Panc1 (cell line): ENCODE measurements at regions not wholly inside any gene's neighbourhood (a gene's known extent, or its start where the extent isn't known, plus 50 kb on each side); places are given as distances from the start of the nearest gene placed in this dataset.

ENCODE experiments used
- ATAC-seq: fragments of 200-7000 bp; cut with Tn5 transposase; 2 replicates; pipeline ENCODE4 v1.9.1; 2020; ENCODE audit warnings: mild to moderate bottlenecking, moderate library complexity
- BruUV-seq: library from RNA; stranded (reverse); fragments of 400-500 nt; replicated peaks from 2 replicates; lab custom pipeline; 2021; lab: Mats Ljungman, UMichigan
- CTCF ChIA-PET: fragments of 300-600 bp; sonication (Branson Sonifier 250); formaldehyde crosslinking; loops from one replicate; lab custom pipeline; 2022; ENCODE audit warnings: antibody characterized with exemption; lab: Charles Lee
- POLR2A ChIA-PET: fragments of 300-600 bp; sonication (Branson Sonifier 250); formaldehyde crosslinking; loops from one replicate; lab custom pipeline; 2022; ENCODE audit warnings: antibody characterized with exemption; lab: Charles Lee
- DNase-seq: peaks from one replicate; pipeline ENCODE4 v3.0.0-alpha.2; 2010; ENCODE audit warnings: low read depth, low spot score
- H3K27ac ChIP-seq: 2 replicates; pipeline ENCODE4 v1.5.1; 2011; ENCODE audit warnings: mild to moderate bottlenecking, low read length, inconsistent platforms
- H3K27me3 ChIP-seq: fragments of 200-500 bp; sonication (Bioruptor generic); 2 replicates; pipeline ENCODE4 v1.6.0; 2014; ENCODE audit warnings: low read length, inconsistent platforms; ENCODE audit not compliant: control insufficient read depth, insufficient read depth
- H3K36me3 ChIP-seq: fragments of 200-500 bp; sonication (Bioruptor generic); 2 replicates; pipeline ENCODE4 v1.5.1; 2014; ENCODE audit warnings: inconsistent platforms, mild to moderate bottlenecking, low read length, moderate library complexity; ENCODE audit not compliant: control insufficient read depth, insufficient read depth
- H3K4me1 ChIP-seq: 2 replicates; pipeline ENCODE4 v1.5.1; 2011; ENCODE audit warnings: inconsistent platforms, mild to moderate bottlenecking, low read length, moderate library complexity; ENCODE audit not compliant: control insufficient read depth, insufficient read depth
- H3K4me3 ChIP-seq, 2 experiments: 2 replicates each; pipeline ENCODE4 v1.5.1; 2011 to 2012; ENCODE audit warnings: low read depth in 2 of 2, low read length in 2 of 2, mild to moderate bottlenecking in 2 of 2, inconsistent platforms in 1 of 2, moderate library complexity in 1 of 2
- H3K9me3 ChIP-seq: fragments of 200-500 bp; sonication (Bioruptor generic); 2 replicates; pipeline ENCODE4 v1.5.1; 2014; ENCODE audit warnings: low read depth, mild to moderate bottlenecking, inconsistent platforms, low read length, moderate library complexity; ENCODE audit not compliant: control insufficient read depth, insufficient read depth
- POLR2AphosphoS5 ChIP-seq: IDR thresholded peaks from 2 replicates; pipeline ENCODE4 v1.6.1; 2012; ENCODE audit warnings: mild to moderate bottlenecking, low read depth, low read length, moderate library complexity
- SIN3A ChIP-seq: IDR thresholded peaks from 2 replicates; pipeline ENCODE4 v1.6.1; 2012; ENCODE audit warnings: low read depth, mild to moderate bottlenecking, low read length, moderate library complexity, borderline replicate concordance; ENCODE audit not compliant: insufficient read depth
- TCF7L2 ChIP-seq: IDR thresholded peaks from 2 replicates; pipeline ENCODE4 v1.6.1; 2011; ENCODE audit warnings: mild to moderate bottlenecking, low read depth, low read length, inconsistent platforms
- in situ Hi-C: cut with HindIII; loops from 2 replicates; pipeline ENCODE4 v1.10.0; 2016; ENCODE audit warnings: low sequenced_read_pairs, low pct_unique_long_range_greater_than_20kb
- intact Hi-C: fragments of 100-400 bp; cut with micrococcal nuclease; formaldehyde crosslinking; loops from one replicate; pipeline ENCODE4 v1.10.0; 2022; ENCODE audit not compliant: unreplicated experiment
- TF ChIP-seq, protein P1 (sequence below), 2 experiments: IDR thresholded peaks; 2 replicates each; pipeline ENCODE4 v1.6.1; 2011 to 2012; ENCODE audit warnings: low read depth in 2 of 2, control low read depth in 1 of 2, low read length in 1 of 2, mild to moderate bottlenecking in 1 of 2, moderate library complexity in 1 of 2; ENCODE audit not compliant: insufficient read depth in 1 of 2
- TF ChIP-seq, protein P2 (sequence below): fragments of 450-650 bp; IDR thresholded peaks from 2 replicates; pipeline ENCODE4 v1.5.1; 2017; ENCODE audit warnings: mild to moderate bottlenecking

DNA sequence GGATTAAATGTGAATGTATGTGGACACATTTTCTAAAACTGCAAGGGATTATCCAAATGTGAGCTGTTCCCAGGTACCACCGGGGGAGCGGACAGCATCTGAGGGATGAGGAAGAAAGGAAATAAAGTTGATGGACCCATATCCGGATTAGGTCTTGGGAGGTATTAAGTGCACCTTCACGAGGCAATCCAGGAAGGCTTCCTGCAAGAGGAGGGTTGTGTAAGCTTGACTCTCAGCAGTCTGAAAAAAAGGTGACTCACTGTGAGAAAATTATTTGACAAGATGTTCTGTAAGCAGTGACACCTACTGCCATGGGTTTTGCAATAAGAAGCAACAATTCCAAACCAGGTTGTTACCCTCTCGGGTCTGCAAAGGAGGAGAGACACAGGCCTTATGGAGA, 55.0 kb upstream of the LRFN2 start:
- H3K27ac ChIP-seq: no peak overlapping the region
- ATAC-seq: no peak
- no peak for DNase-seq
- CTCF ChIA-PET: no interaction called here
- no peaks in the 10 kb centered on the region for H3K36me3 ChIP-seq
- POLR2A ChIA-PET: no interaction called here
- no TSS peak for BruUV-seq
- no peaks in the 10 kb centered on the region for H3K4me1 ChIP-seq
- peaks cover 9% of the 10 kb centered on the region; the same call in 1 of the 2 replicates for H3K27me3 ChIP-seq
- intact Hi-C loops: no loop called here
- H3K4me3 ChIP-seq: no peak overlapping the region
- no peaks in the 10 kb centered on the region for H3K9me3 ChIP-seq
- TF ChIP-seq POLR2AphosphoS5 (no peak), SIN3A (no peak)
- in situ Hi-C loops: no loop called here

DNA sequence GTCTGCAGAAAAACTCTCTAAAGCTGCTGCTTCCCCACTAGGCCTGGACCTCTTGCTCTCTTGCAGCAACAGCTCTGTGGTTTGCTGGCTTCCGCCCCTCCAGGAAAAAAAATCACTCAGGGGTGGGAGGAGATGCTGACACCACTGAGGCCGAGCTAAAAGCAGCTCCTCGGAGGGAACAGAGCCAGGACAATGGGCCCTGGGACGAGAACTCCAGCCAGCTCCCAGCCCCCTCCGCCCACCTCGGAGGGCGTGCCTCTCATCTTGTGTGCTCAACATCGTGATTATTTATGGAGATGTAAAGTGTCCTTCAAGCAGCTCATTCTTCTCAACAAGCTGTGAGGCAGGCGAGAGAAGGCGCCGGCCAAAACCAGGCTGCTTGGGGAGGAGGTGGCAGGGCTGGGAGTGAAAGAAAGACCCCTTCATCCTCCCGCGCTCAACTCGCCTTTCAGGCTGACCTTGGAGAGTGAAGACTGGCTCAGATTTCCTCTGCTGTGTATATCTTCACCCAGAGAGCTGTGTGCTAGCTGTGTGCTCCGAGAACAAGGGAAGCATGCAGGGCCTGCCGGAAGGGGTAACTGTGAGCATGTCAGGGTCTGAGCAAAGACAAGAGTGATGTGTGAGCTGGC, 53.5 kb upstream of the LRFN2 start:
- no TSS peak for BruUV-seq
- Histone ChIP-seq H3K27ac (no peak overlapping the region), H3K27me3 (0 out of 2 replicates have a peak, but pooled peaks cover 2% of the 10 kb centered on the region), H3K4me1 (no peaks in the 10 kb centered on the region), H3K36me3 (no peaks in the 10 kb centered on the region), H3K4me3 (no peak overlapping the region), H3K9me3 (no peaks in the 10 kb centered on the region)
- no peak for DNase-seq
- ChIA-PET POLR2A (no interaction called here), CTCF (no interaction called here)
- in situ Hi-C loops: no loop called here
- ATAC-seq: no peak
- TF ChIP-seq POLR2AphosphoS5: no peak
- no peak for TF ChIP-seq SIN3A
- TF ChIP-seq, protein P1, sequence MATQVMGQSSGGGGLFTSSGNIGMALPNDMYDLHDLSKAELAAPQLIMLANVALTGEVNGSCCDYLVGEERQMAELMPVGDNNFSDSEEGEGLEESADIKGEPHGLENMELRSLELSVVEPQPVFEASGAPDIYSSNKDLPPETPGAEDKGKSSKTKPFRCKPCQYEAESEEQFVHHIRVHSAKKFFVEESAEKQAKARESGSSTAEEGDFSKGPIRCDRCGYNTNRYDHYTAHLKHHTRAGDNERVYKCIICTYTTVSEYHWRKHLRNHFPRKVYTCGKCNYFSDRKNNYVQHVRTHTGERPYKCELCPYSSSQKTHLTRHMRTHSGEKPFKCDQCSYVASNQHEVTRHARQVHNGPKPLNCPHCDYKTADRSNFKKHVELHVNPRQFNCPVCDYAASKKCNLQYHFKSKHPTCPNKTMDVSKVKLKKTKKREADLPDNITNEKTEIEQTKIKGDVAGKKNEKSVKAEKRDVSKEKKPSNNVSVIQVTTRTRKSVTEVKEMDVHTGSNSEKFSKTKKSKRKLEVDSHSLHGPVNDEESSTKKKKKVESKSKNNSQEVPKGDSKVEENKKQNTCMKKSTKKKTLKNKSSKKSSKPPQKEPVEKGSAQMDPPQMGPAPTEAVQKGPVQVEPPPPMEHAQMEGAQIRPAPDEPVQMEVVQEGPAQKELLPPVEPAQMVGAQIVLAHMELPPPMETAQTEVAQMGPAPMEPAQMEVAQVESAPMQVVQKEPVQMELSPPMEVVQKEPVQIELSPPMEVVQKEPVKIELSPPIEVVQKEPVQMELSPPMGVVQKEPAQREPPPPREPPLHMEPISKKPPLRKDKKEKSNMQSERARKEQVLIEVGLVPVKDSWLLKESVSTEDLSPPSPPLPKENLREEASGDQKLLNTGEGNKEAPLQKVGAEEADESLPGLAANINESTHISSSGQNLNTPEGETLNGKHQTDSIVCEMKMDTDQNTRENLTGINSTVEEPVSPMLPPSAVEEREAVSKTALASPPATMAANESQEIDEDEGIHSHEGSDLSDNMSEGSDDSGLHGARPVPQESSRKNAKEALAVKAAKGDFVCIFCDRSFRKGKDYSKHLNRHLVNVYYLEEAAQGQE (IDR thresholded peaks at IDR 0.05; ENCODE audit: insufficient read depth in 1 of 2, low read depth in 2 of 2, low read length in 1 of 2): no peak
- TF ChIP-seq, protein P2, sequence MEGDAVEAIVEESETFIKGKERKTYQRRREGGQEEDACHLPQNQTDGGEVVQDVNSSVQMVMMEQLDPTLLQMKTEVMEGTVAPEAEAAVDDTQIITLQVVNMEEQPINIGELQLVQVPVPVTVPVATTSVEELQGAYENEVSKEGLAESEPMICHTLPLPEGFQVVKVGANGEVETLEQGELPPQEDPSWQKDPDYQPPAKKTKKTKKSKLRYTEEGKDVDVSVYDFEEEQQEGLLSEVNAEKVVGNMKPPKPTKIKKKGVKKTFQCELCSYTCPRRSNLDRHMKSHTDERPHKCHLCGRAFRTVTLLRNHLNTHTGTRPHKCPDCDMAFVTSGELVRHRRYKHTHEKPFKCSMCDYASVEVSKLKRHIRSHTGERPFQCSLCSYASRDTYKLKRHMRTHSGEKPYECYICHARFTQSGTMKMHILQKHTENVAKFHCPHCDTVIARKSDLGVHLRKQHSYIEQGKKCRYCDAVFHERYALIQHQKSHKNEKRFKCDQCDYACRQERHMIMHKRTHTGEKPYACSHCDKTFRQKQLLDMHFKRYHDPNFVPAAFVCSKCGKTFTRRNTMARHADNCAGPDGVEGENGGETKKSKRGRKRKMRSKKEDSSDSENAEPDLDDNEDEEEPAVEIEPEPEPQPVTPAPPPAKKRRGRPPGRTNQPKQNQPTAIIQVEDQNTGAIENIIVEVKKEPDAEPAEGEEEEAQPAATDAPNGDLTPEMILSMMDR: no peak
- no peak for TF ChIP-seq TCF7L2
- intact Hi-C loops: no loop called here
